ENCODE measurements at regions not wholly inside any gene's neighbourhood (a gene's known extent, or its start where the extent isn't known, plus 50 kb on each side); places are given as distances from the start of the nearest gene placed in this dataset.

DNA sequence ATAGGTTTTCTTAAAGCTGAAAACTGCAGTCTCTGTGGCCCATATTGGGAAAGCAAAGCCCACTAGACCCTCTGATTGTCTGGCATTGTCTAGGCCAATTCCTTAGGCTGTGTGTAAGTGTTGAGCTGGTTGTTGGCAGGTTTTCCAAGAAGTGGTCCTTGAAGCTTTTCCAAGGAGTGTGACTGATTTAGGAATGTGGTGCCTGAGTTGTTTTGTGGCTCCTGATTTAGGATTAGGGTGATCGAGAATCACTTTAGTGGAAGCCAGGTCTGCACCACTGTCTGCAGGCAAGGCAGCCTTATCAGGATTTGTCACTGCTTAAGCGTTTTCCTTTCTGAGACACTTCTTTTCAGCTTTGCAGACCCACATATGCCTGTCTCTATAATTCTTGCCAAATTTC is 339.0 kb upstream of the DDX53 start (continued):
- TF ChIP-seq IRF4 (IDR thresholded peaks at IDR 0.05; ENCODE audit: low read depth, low read length), result no peak
- TF ChIP-seq, protein P1, sequence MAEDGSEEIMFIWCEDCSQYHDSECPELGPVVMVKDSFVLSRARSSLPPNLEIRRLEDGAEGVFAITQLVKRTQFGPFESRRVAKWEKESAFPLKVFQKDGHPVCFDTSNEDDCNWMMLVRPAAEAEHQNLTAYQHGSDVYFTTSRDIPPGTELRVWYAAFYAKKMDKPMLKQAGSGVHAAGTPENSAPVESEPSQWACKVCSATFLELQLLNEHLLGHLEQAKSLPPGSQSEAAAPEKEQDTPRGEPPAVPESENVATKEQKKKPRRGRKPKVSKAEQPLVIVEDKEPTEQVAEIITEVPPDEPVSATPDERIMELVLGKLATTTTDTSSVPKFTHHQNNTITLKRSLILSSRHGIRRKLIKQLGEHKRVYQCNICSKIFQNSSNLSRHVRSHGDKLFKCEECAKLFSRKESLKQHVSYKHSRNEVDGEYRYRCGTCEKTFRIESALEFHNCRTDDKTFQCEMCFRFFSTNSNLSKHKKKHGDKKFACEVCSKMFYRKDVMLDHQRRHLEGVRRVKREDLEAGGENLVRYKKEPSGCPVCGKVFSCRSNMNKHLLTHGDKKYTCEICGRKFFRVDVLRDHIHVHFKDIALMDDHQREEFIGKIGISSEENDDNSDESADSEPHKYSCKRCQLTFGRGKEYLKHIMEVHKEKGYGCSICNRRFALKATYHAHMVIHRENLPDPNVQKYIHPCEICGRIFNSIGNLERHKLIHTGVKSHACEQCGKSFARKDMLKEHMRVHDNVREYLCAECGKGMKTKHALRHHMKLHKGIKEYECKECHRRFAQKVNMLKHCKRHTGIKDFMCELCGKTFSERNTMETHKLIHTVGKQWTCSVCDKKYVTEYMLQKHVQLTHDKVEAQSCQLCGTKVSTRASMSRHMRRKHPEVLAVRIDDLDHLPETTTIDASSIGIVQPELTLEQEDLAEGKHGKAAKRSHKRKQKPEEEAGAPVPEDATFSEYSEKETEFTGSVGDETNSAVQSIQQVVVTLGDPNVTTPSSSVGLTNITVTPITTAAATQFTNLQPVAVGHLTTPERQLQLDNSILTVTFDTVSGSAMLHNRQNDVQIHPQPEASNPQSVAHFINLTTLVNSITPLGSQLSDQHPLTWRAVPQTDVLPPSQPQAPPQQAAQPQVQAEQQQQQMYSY (CRISPR knock-in tag; IDR thresholded peaks at IDR 0.05), result no peak
- TF ChIP-seq NRF1 (conservative IDR thresholded peaks at IDR 0.05; ENCODE audit: low read depth, low read length), result no peak

DNA sequence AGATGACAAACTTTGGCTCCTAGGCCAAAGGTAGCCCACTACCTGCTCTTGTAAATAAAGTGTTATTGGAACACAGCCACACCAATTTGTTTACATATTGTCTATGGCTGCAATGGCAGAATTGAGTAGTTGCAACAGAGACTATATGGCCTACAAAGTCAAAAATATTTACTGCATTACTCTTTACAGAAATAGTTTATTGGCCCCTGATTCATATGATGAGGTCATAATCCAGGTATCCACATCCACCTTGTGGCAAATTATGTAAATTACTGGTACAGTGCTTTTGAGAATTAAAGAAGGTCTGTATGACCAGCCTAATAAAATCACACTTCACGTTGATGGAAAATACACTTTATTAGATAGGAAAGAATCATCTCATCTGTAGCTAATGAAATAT is 337.0 kb upstream of the DDX53 start:
- H3K9me3 ChIP-seq (replicated peaks; ENCODE audit: control insufficient read depth, insufficient read depth, low read length), result no peaks in the 10 kb centered on the region

More for the DNA sequence above, 337.0 kb upstream of the DDX53 start:
- DNase-seq (ENCODE audit: low read depth, low spot score), result no peak
- intact Hi-C loops (cut with micrococcal nuclease; ENCODE audit: unreplicated experiment), result no loop called here
- in situ Hi-C loops (cut with MboI), result no loop called here
- no peak overlapping the region for H3K4me2 ChIP-seq (ENCODE audit: control insufficient read depth, insufficient read depth)
- no peak overlapping the region for H2AFZ ChIP-seq (ENCODE audit: control insufficient read depth, low read depth, low read length)
- ATAC-seq, result no peak
- BruUV-seq (replicated peaks), result no TSS peak
- WGBS (ENCODE audit: insufficient coverage, insufficient replicate concordance, low lambda C conversion rate, missing lambda C conversion rate), result 0% methylated on average over 1 of the region's 1 CpG
- no peaks in the 10 kb centered on the region for H3K27me3 ChIP-seq (replicated peaks in 1 of 2; ENCODE audit: control insufficient read depth in 2 of 2, insufficient read depth in 2 of 2, low read length in 1 of 2)
- ChIA-PET SMC1A (ENCODE audit: uncharacterized antibody, unreplicated experiment) (no interaction called here), POLR2A (no interaction called here), CTCF (interaction anchor here (0.8 kb wide), 1 partner anchor 610 kb away, joined by 4 read pairs; no protein-coding TSS in a partner anchor), RAD21 (ENCODE audit: unreplicated experiment) (no interaction called here)
- no peaks in the 10 kb centered on the region for H4K20me1 ChIP-seq (ENCODE audit: control insufficient read depth, insufficient read depth)
- no peaks in the 10 kb centered on the region for H3K79me2 ChIP-seq (ENCODE audit: control insufficient read depth, insufficient read depth, low read length)
- H3K36me3 ChIP-seq (ENCODE audit: control insufficient read depth in 2 of 2, insufficient read depth in 2 of 2, low read length in 1 of 2), result no peaks in the 10 kb centered on the region
- no peaks in the 10 kb centered on the region for H3K4me1 ChIP-seq (ENCODE audit: control insufficient read depth, insufficient read depth, low read length)
- H3K27ac ChIP-seq (ENCODE audit: control insufficient read depth, insufficient read depth), result no peak overlapping the region
- TF ChIP-seq HDGF (IDR thresholded peaks at IDR 0.05) (no peak), PAX5 (IDR thresholded peaks at IDR 0.05; ENCODE audit: borderline replicate concordance, low read depth, low read length) (no peak), EGR1 (IDR thresholded peaks at IDR 0.05; ENCODE audit: borderline replicate concordance in 1 of 2, low read depth in 2 of 2, low read length in 2 of 2) (no peak), NR2C1 (IDR thresholded peaks at IDR 0.05) (no peak), LARP7 (IDR thresholded peaks at IDR 0.05) (no peak)
- no peak for FAIRE-seq
- no peak overlapping the region for H3K9ac ChIP-seq (ENCODE audit: control insufficient read depth, insufficient read depth, low read length)
- no peak overlapping the region for H3K4me3 ChIP-seq
